Gastrocnemius medialis (tissue), 4 donors: ENCODE measurements at regions not wholly inside any gene's neighbourhood (a gene's known extent, or its start where the extent isn't known, plus 50 kb on each side); places are given as distances from the start of the nearest gene placed in this dataset.

Source experiments
- POLR2A ChIP-seq, 2 donors: fragments of 450-650 bp; IDR thresholded peaks; one replicate each; pipeline ENCODE4 v1.6.1; 2017; ENCODE audit warnings: antibody characterized with exemption in 2 of 2, mild to moderate bottlenecking in 2 of 2, moderate library complexity in 2 of 2
- TF ChIP-seq, protein P1 (sequence below), 5 experiments: fragments of 450-650 bp in 3 of 5; fragments of 200-600 bp in 2 of 5; sonication (generic) in 2 of 5; IDR thresholded peaks in 4 of 5; conservative IDR thresholded peaks in 1 of 5; 1 replicate in 4 of 5; 2 replicates in 1 of 5; pipeline ENCODE4 v1.5.1; 2016 to 2019; ENCODE audit warnings: antibody characterized with exemption in 5 of 5, mild to moderate bottlenecking in 3 of 5, moderate library complexity in 3 of 5

GRCh38 chr3:63135367-63135766 lies 142.7 kb upstream of the SYNPR start:
- TF ChIP-seq, protein P1, sequence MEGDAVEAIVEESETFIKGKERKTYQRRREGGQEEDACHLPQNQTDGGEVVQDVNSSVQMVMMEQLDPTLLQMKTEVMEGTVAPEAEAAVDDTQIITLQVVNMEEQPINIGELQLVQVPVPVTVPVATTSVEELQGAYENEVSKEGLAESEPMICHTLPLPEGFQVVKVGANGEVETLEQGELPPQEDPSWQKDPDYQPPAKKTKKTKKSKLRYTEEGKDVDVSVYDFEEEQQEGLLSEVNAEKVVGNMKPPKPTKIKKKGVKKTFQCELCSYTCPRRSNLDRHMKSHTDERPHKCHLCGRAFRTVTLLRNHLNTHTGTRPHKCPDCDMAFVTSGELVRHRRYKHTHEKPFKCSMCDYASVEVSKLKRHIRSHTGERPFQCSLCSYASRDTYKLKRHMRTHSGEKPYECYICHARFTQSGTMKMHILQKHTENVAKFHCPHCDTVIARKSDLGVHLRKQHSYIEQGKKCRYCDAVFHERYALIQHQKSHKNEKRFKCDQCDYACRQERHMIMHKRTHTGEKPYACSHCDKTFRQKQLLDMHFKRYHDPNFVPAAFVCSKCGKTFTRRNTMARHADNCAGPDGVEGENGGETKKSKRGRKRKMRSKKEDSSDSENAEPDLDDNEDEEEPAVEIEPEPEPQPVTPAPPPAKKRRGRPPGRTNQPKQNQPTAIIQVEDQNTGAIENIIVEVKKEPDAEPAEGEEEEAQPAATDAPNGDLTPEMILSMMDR (IDR thresholded peaks at IDR 0.05 in 4 of 5, conservative IDR thresholded peaks at IDR 0.05 in 1 of 5) = no peak
- no peak for TF ChIP-seq POLR2A (IDR thresholded peaks at IDR 0.05)
